ENCODE measurements at regions not wholly inside any gene's neighbourhood (a gene's known extent, or its start where the extent isn't known, plus 50 kb on each side); places are given as distances from the start of the nearest gene placed in this dataset.

GRCh38 chr3:20692675-20693074 lies 506.7 kb upstream of the SGO1 start:
- no peak overlapping the region for H3K27ac Mint-ChIP-seq
- WGBS (ENCODE audit: extremely low coverage, insufficient read length, low lambda C conversion rate): no CpG with 5 or more reads among the region's 2 CpGs
- no peak overlapping the region for H2BK15ac ChIP-seq (ENCODE audit: low read depth, low read length)

More at GRCh38 chr3:20692675-20693074, 506.7 kb upstream of the SGO1 start:
- no peak overlapping the region for H2AFZ ChIP-seq (ENCODE audit: low read length)
- H3K27me3 ChIP-seq (ENCODE audit: insufficient read depth, low read length): no peaks in the 10 kb centered on the region
- no peak overlapping the region for H2BK5ac ChIP-seq (ENCODE audit: insufficient read length, low read length)
- H3K56ac ChIP-seq (ENCODE audit: insufficient read length, low read depth, low read length): no peak overlapping the region
- H2BK20ac ChIP-seq (ENCODE audit: low read depth, low read length, poor library complexity, severe bottlenecking): no peak overlapping the region
- no peaks in the 10 kb centered on the region for H3K79me2 ChIP-seq (ENCODE audit: insufficient read depth, low read length)
- no peaks in the 10 kb centered on the region for H3K4me1 ChIP-seq (ENCODE audit: insufficient read depth, low read length)
- no peak overlapping the region for H3K18ac ChIP-seq (ENCODE audit: insufficient read length, low read depth, low read length)
- no peak overlapping the region for H3K4ac ChIP-seq (ENCODE audit: low read depth, low read length)
- H3K4me3 Mint-ChIP-seq: no peak overlapping the region
- no peak overlapping the region for H3K27ac ChIP-seq (ENCODE audit: insufficient read length, low read depth, low read length)
- no peak for DNase-seq
- no peaks in the 10 kb centered on the region for H3K9me3 ChIP-seq (ENCODE audit: control insufficient read depth, low read depth, low read length)
- no peak overlapping the region for H3K14ac ChIP-seq (ENCODE audit: insufficient read depth, low read length)
- H2BK120ac ChIP-seq (ENCODE audit: low read depth, low read length, poor library complexity, severe bottlenecking): no peak overlapping the region
- no peak overlapping the region for H3K9ac ChIP-seq (ENCODE audit: extremely low read depth, insufficient read length, low read length)
- no peak overlapping the region for H4K5ac ChIP-seq (ENCODE audit: insufficient read length, low read depth, low read length)
- no peak overlapping the region for H3K4me2 ChIP-seq (ENCODE audit: insufficient read depth, insufficient read length, low read length)
- H4K91ac ChIP-seq (ENCODE audit: insufficient read length, low read depth, low read length): no peak overlapping the region
- no peak overlapping the region for H3T11ph ChIP-seq (ENCODE audit: low read length)
- H3K23ac ChIP-seq (ENCODE audit: insufficient read length, low read depth, low read length): no peak overlapping the region
- H3K4me1 Mint-ChIP-seq: no peaks in the 10 kb centered on the region
- H2BK12ac ChIP-seq (ENCODE audit: insufficient read length, low read depth, low read length): no peak overlapping the region
- TF ChIP-seq CTCF (conservative IDR thresholded peaks at IDR 0.05): no peak
- no peaks in the 10 kb centered on the region; a peak in 3 of 7 replicates for H3K36me3 Mint-ChIP-seq (ENCODE audit: insufficient read depth in 1 of 3, low read depth in 3 of 3)
- no peak overlapping the region for H2AK5ac ChIP-seq (ENCODE audit: insufficient read length, low read length)
- H3K23me2 ChIP-seq (ENCODE audit: insufficient read length, low read depth, low read length, poor library complexity, severe bottlenecking): no peaks in the 10 kb centered on the region
- H4K8ac ChIP-seq (replicated peaks; ENCODE audit: insufficient read length, low read depth, low read length): no peak overlapping the region
- H3K9me3 Mint-ChIP-seq: peaks cover 2 to 6% of the 10 kb centered on the region in 2 experiments; a peak in 4 of 5 replicates
- H3K79me1 ChIP-seq (ENCODE audit: insufficient read depth, low read depth, low read length, poor library complexity, severe bottlenecking): no peaks in the 10 kb centered on the region
- no peaks in the 10 kb centered on the region for H4K20me1 ChIP-seq (ENCODE audit: control insufficient read depth, insufficient read depth, insufficient read length)
- H3K27me3 Mint-ChIP-seq (ENCODE audit: low read depth): no peaks in the 10 kb centered on the region

Data from H9 (cell line).